NCI-H1417 (cell line): ENCODE measurements at regions not wholly inside any gene's neighbourhood (a gene's known extent, or its start where the extent isn't known, plus 50 kb on each side); places are given as distances from the start of the nearest gene placed in this dataset.

ENCODE experiments used
- DNase-seq, 3 experiments: peaks; one replicate each; lab custom pipeline; 2025; lab: John Stamatoyannopoulos, UW

GRCh38 chr4:159003420-159004253 lies 99.2 kb upstream of the RAPGEF2 start:
- peak in 1 of 3 experiments; percentile 64 for DNase-seq

GRCh38 chr4:159006202-159006601 lies 96.7 kb upstream of the RAPGEF2 start:
- peak in 2 of 3 experiments; percentile 10 to 45 for DNase-seq

GRCh38 chr4:159008671-159009070 lies 94.2 kb upstream of the RAPGEF2 start:
- DNase-seq = no peak

DNA sequence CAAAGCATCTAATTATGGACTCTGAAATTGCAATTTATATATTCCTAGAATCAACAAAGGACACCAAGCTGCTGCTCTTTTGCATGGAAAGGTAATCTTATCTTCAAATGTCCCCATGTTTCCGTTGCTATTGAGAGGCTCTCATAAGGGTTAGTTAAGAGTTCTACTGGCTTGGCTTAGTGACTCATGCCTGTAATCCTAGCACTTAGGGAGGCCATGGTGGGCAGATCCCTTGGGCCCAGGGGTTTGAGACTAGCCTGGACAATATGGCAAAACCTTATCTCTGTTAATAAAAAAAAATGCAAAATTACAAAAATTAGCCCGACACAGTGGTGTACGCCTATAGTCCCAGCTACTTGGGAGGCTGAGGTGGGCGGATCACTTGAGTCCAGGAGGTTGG lies 93.4 kb upstream of the RAPGEF2 start:
- DNase-seq = peak in 1 of 3 experiments; percentile 22

DNA sequence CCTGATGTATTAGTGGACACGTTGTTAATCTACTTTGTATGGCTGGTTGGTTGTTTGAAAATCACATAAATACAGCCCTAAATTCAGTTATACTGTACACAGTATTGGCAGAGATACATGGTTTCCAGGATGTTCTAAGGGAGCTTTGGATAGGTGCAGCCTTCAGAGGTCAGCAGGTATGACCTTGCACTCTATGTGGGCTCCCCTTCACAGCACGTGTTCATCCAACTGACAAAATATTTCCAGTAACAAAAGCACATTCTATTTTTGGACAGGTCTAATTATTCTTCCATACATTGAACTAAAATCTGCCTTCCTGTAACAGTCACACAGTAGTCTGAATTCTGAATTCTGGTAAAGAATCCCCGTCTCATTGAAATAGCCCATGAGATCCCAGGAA lies 92.8 kb upstream of the RAPGEF2 start:
- peak in 1 of 3 experiments; percentile 34 for DNase-seq

- DNase-seq = peak in 2 of 3 experiments; percentile 69 to 93
These were observed 92.2 kb upstream of the RAPGEF2 start for GRCh38 chr4:159010563-159011260.

DNA sequence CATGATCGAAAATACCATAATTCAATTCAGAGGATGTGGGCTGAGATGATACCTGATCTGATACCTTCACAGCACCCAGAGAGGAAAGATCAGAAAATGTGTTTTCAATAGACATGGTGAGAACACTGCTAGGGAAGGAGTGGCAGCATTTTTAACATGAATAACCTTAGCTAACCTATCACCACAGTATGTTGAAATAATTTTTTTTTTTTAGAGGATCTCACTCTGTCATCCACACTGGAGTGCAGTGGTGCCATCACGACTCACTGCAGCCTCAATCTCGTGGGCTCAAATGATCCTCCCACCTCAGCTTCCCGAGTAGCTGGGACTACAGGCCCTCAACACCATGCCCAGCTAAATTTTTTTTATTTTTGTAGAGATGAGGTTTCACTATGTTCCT lies 90.5 kb upstream of the RAPGEF2 start:
- DNase-seq = no peak

GRCh38 chr4:159013692-159014091 lies 89.2 kb upstream of the RAPGEF2 start:
- peak in 1 of 3 experiments; percentile 28 for DNase-seq

DNA sequence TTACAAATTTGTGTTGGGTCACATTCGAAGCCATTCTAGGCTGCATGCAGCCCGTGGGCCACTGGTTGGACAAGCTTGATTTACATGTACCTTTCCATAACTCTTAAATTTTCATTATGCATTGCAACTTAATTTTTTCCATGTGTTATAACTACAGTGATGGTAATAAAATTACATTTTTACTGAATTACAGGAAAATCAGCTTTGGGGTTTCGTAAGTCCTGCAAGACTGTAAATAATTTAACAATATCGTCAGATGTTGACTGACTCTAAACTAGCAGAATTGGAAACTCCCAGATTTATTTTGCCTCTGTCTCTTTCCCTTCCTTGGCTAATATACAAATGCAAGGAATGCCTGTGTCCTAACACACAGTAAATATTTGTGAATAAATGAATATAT lies 88.0 kb upstream of the RAPGEF2 start:
- DNase-seq = no peak

DNA sequence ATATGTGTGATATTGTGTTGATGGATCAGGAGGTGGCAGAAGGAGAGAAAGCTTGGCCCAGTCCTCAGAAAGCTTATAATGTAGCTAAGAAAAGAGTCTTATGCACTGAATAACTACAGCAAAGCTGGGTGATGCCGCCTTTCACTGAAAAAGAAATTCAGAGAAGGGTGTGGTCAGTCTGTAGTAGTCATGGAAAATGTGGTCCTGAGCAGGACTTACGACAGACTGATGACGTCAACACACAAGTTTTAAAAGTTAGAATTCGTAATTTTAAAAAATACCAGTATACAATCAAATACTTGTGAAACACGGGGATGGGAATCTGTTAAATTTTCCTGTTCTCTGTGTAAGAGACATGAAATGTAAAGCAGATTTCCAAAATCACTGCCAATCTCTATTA lies 87.0 kb upstream of the RAPGEF2 start:
- no peak for DNase-seq

- DNase-seq = peak in 2 of 3 experiments; percentile 66 to 85
These were observed 86.3 kb upstream of the RAPGEF2 start for GRCh38 chr4:159016593-159017024.

DNA sequence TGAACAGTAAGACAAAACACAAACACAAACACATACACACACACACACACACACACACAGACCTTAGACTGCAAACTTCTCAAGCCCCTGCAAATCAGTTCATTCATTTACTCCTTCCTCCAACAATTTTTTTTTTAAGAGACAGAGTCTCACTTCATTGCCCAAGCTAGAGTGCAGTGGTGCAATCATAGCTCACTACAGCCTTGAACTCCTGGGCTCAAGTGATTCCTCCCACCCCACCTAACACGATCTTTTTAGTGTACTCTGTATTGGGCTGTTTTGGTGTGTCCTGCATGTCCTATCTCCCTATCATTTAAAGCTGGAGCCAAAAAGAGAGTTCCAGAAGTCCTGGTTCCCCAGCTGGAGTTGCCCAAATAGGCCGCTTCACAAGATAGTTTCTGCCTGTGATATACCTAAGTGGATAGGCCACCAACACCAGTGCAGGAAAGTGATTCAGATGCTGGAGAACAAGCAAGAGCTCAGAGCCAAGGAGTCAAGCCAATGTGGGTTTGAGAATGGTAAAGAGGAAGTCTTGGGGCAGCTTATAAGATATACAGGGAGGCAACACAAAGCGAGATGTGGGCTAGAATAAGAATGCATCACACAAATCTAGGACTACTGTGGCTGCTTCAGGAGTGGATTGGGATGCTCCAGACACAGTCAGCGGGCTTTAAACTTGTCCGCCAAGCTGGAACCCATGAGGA lies 85.4 kb upstream of the RAPGEF2 start:
- no peak for DNase-seq

GRCh38 chr4:159018062-159018629 lies 84.7 kb upstream of the RAPGEF2 start:
- no peak for DNase-seq

DNA sequence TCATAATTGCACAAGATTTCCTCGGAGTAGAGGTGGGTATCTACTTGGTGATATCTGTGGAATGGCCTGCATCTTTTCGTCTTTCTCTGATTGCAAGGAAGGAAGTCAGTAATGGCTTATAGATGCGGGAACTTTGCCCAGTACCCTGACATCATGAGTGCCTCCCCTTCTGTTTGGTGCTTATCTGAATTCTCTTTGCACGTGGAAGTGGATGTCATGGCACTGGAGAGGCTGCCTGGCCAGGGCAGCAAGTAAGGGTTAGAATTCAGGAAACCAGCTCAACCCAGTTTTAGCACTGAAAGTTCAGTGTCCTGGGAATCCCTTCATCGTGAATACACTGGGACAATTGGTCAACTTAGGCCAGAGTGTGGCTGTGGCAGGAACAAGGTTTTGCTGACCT lies 83.5 kb upstream of the RAPGEF2 start:
- DNase-seq = no peak

DNA sequence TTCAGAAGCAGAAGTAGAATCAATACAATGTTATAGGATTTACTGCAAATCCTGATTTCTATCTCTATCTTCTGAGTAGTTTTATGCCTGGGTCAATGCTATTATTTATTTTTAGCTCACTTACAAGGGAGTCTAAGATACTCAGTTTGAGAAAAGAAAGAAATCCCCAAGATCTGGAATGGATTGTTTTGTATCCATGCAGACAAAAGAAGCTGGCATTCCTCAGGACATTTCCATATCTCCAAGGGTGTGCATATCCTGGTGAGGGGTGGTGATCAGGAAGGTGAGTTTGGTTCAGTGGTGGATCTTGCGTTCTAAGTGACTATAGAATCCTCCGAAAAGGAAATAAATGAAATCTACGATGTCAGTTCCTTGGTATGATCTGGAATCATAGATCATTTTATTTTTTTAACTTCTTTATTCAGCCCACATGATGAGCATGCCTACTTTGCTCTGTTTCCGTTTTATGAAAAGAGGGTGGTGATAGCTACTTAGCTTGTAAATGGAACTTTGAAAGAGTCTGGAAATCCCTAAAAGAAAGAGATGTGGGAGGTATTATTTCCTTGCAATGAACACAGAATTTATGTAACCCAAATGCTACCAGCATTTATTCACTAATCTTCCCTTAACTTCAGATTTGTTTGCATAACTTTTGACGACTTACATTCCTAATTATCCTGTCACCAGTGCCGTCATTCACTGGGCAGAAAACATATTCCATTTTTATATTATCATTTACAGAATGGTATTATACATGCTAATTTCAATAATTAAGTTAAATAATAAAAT lies 81.1 kb upstream of the RAPGEF2 start:
- DNase-seq = no peak

GRCh38 chr4:159023741-159024140 lies 79.1 kb upstream of the RAPGEF2 start:
- no peak for DNase-seq

GRCh38 chr4:159024266-159024665 lies 78.6 kb upstream of the RAPGEF2 start:
- DNase-seq = peak; percentile 23 to 88 (median 50)

- no peak for DNase-seq
These were observed 78.1 kb upstream of the RAPGEF2 start for GRCh38 chr4:159024828-159025227.

- no peak for DNase-seq
These were observed 76.5 kb upstream of the RAPGEF2 start for GRCh38 chr4:159026329-159026728.

DNA sequence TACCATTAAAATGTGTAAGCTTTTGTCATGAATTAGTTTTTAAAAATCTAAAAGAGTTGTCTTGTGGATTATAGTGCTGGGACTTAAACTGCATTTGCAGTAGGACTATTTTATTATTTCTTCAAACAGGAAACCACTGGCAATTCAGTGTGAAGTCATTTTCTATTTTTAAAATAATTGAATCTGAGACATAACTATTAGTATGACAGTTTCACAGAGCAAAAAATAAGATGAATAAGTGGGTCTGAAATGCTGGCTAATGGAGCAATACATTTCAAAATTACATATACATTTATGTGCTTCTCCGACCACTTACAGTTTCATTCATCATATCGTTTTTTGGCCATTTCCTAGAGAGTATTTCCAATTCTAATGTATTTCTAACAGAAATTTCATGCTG lies 75.3 kb upstream of the RAPGEF2 start:
- peak in 1 of 3 experiments; percentile 31 for DNase-seq

DNA sequence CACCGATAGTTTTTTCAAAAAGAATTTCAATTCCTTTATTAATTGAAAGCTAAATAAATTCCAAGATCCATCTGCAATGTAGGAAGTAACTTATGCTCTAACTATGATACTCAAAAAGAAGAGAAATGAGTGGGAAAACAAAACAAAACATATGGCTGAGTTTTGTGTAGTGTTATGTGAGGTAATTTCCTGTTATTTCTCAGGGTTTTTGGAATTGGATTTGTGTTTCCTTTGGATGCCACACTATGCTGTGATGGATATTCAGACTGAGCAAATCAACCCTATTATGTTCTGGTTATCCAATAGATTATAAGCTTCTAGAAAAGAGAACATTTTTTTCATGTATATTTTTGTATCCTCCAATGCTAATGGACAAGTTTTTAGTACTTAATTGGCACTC lies 73.4 kb upstream of the RAPGEF2 start:
- no peak for DNase-seq
